ENCODE measurements at regions not wholly inside any gene's neighbourhood (a gene's known extent, or its start where the extent isn't known, plus 50 kb on each side); places are given as distances from the start of the nearest gene placed in this dataset.

- H3K79me2 ChIP-seq (ENCODE audit: insufficient read depth, low read length) = no peaks in the 10 kb centered on the region
- no peaks in the 10 kb centered on the region for H3K27me3 ChIP-seq (ENCODE audit: low read length)
- TF ChIP-seq, protein P1, sequence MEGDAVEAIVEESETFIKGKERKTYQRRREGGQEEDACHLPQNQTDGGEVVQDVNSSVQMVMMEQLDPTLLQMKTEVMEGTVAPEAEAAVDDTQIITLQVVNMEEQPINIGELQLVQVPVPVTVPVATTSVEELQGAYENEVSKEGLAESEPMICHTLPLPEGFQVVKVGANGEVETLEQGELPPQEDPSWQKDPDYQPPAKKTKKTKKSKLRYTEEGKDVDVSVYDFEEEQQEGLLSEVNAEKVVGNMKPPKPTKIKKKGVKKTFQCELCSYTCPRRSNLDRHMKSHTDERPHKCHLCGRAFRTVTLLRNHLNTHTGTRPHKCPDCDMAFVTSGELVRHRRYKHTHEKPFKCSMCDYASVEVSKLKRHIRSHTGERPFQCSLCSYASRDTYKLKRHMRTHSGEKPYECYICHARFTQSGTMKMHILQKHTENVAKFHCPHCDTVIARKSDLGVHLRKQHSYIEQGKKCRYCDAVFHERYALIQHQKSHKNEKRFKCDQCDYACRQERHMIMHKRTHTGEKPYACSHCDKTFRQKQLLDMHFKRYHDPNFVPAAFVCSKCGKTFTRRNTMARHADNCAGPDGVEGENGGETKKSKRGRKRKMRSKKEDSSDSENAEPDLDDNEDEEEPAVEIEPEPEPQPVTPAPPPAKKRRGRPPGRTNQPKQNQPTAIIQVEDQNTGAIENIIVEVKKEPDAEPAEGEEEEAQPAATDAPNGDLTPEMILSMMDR (IDR thresholded peaks at IDR 0.05; ENCODE audit: insufficient read depth, low read length, poor library complexity, severe bottlenecking) = no peak
- TF ChIP-seq EZH2phosphoT487 (conservative IDR thresholded peaks at IDR 0.05; ENCODE audit: low read length) = no peak
- no peaks in the 10 kb centered on the region for H3K36me3 ChIP-seq (ENCODE audit: low read length)
- H4K20me1 ChIP-seq (ENCODE audit: low read depth, low read length) = no peaks in the 10 kb centered on the region
- H3K9me2 ChIP-seq (replicated peaks; ENCODE audit: insufficient read depth, low read length) = no peaks in the 10 kb centered on the region
- H3K27ac ChIP-seq (ENCODE audit: low read depth, low read length) = no peak overlapping the region
- H3F3A ChIP-seq (ENCODE audit: insufficient read depth) = no peaks in the 10 kb centered on the region
- no peaks in the 10 kb centered on the region for H3K9me3 ChIP-seq (ENCODE audit: insufficient read depth, low read length)
- H2AFZ ChIP-seq (ENCODE audit: low read depth, low read length, severe bottlenecking) = no peak overlapping the region
- no peak overlapping the region for H3K4me2 ChIP-seq (ENCODE audit: low read depth, low read length, poor library complexity, severe bottlenecking)
- H3K4me3 ChIP-seq (ENCODE audit: insufficient read depth, low read length, poor library complexity, severe bottlenecking) = no peak overlapping the region
- H3K9ac ChIP-seq (ENCODE audit: low read length) = no peak overlapping the region
Observed at GRCh38 chr9:81096625-81097024, 592.7 kb downstream of the TLE1 start.

DNA sequence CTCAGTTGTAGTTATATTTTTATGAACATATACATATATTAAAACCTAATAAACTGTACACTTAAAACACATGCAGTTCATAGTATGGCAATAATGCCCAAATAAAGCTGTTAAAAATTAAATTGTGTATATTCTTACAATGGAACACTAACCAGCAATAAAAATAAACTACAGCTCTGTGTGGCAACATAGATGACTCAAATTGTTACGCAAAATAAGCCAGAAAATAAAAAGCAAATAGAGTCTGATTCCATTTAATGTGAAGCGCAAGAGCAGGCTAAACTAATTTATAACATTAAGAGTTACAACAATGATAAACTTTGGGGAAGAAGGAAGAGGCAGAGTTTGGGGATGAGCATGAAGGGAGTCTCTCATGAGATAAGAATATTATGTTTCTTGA is 597.3 kb downstream of the TLE1 start:
- Histone ChIP-seq H3K27me3 (ENCODE audit: low read length) (no peaks in the 10 kb centered on the region), H3K27ac (ENCODE audit: low read depth, low read length) (no peak overlapping the region), H3K9me2 (replicated peaks; ENCODE audit: insufficient read depth, low read length) (no peaks in the 10 kb centered on the region), H3K9ac (ENCODE audit: low read length) (no peak overlapping the region), H3K4me3 (ENCODE audit: insufficient read depth, low read length, poor library complexity, severe bottlenecking) (no peak overlapping the region), H3K36me3 (ENCODE audit: low read length) (no peaks in the 10 kb centered on the region), H2AFZ (ENCODE audit: low read depth, low read length, severe bottlenecking) (no peak overlapping the region), H3K79me2 (ENCODE audit: insufficient read depth, low read length) (no peaks in the 10 kb centered on the region), H3F3A (ENCODE audit: insufficient read depth) (no peaks in the 10 kb centered on the region), H3K4me2 (ENCODE audit: low read depth, low read length, poor library complexity, severe bottlenecking) (no peak overlapping the region), H4K20me1 (ENCODE audit: low read depth, low read length) (no peaks in the 10 kb centered on the region), H3K9me3 (ENCODE audit: insufficient read depth, low read length) (no peaks in the 10 kb centered on the region)
- TF ChIP-seq EZH2phosphoT487 (conservative IDR thresholded peaks at IDR 0.05; ENCODE audit: low read length) = no peak
- TF ChIP-seq, protein P1 (IDR thresholded peaks at IDR 0.05; ENCODE audit: insufficient read depth, low read length, poor library complexity, severe bottlenecking) = no peak

- no peaks in the 10 kb centered on the region for H3K79me2 ChIP-seq (ENCODE audit: insufficient read depth, low read length)
- H3K9ac ChIP-seq (ENCODE audit: low read length) = no peak overlapping the region
- no peaks in the 10 kb centered on the region for H4K20me1 ChIP-seq (ENCODE audit: low read depth, low read length)
- no peak overlapping the region for H3K27ac ChIP-seq (ENCODE audit: low read depth, low read length)
- no peak overlapping the region for H3K4me2 ChIP-seq (ENCODE audit: low read depth, low read length, poor library complexity, severe bottlenecking)
- no peaks in the 10 kb centered on the region for H3K27me3 ChIP-seq (ENCODE audit: low read length)
- H3K4me3 ChIP-seq (ENCODE audit: insufficient read depth, low read length, poor library complexity, severe bottlenecking) = no peak overlapping the region
- TF ChIP-seq, protein P1 (IDR thresholded peaks at IDR 0.05; ENCODE audit: insufficient read depth, low read length, poor library complexity, severe bottlenecking) = no peak
- H2AFZ ChIP-seq (ENCODE audit: low read depth, low read length, severe bottlenecking) = no peak overlapping the region
- H3K9me2 ChIP-seq (replicated peaks; ENCODE audit: insufficient read depth, low read length) = no peaks in the 10 kb centered on the region
- no peaks in the 10 kb centered on the region for H3K9me3 ChIP-seq (ENCODE audit: insufficient read depth, low read length)
- H3F3A ChIP-seq (ENCODE audit: insufficient read depth) = no peaks in the 10 kb centered on the region
- no peaks in the 10 kb centered on the region for H3K36me3 ChIP-seq (ENCODE audit: low read length)
Observed at GRCh38 chr9:81088341-81088740, 601.0 kb downstream of the TLE1 start.

DNA sequence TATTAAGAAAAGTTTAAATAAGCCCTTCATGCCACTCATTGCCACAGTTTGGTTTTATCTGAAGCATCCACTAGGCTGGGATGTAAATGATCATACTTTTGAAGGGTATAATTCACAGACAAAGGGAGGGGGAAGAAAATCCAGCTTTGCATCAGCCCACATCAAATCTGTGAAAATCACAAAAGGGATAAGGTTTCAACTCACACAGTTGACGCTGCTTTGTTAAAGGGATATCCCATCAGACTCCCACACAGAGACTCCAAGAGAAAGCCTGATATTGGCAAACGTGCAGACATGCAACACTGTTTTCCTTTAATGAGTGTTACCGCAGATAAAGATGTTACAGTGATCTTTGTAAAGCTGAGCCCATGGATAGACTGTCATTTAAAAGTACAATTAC is 602.9 kb downstream of the TLE1 start:
- Histone ChIP-seq H3K4me3 (ENCODE audit: insufficient read depth, low read length, poor library complexity, severe bottlenecking) (no peak overlapping the region), H3K4me2 (ENCODE audit: low read depth, low read length, poor library complexity, severe bottlenecking) (no peak overlapping the region), H3F3A (ENCODE audit: insufficient read depth) (no peaks in the 10 kb centered on the region), H4K20me1 (ENCODE audit: low read depth, low read length) (no peaks in the 10 kb centered on the region), H3K9me2 (replicated peaks; ENCODE audit: insufficient read depth, low read length) (no peaks in the 10 kb centered on the region), H3K36me3 (ENCODE audit: low read length) (no peaks in the 10 kb centered on the region), H3K27ac (ENCODE audit: low read depth, low read length) (no peak overlapping the region), H3K9me3 (ENCODE audit: insufficient read depth, low read length) (no peaks in the 10 kb centered on the region), H2AFZ (ENCODE audit: low read depth, low read length, severe bottlenecking) (no peak overlapping the region), H3K9ac (ENCODE audit: low read length) (no peak overlapping the region), H3K27me3 (ENCODE audit: low read length) (no peaks in the 10 kb centered on the region), H3K79me2 (ENCODE audit: insufficient read depth, low read length) (no peaks in the 10 kb centered on the region)
- TF ChIP-seq, protein P1 (IDR thresholded peaks at IDR 0.05; ENCODE audit: insufficient read depth, low read length, poor library complexity, severe bottlenecking) = no peak
- TF ChIP-seq EZH2phosphoT487 (conservative IDR thresholded peaks at IDR 0.05; ENCODE audit: low read length) = no peak
